ENCODE measurements at regions not wholly inside any gene's neighbourhood (a gene's known extent, or its start where the extent isn't known, plus 50 kb on each side); places are given as distances from the start of the nearest gene placed in this dataset.

GRCh38 chr6:115221198-115221597 is 839.5 kb downstream of the FRK start:
- no peak for DNase-seq
- Histone ChIP-seq H3K4me3 (no peak overlapping the region), H3K9me3 (peaks cover 0 to 9% (median 0%) of the 10 kb centered on the region in 3 donors), H3K27ac (no peak overlapping the region), H3K36me3 (no peaks in the 10 kb centered on the region), H3K27me3 (no peaks in the 10 kb centered on the region), H3K4me1 (no peaks in the 10 kb centered on the region)
- TF ChIP-seq CTCF (IDR thresholded peaks at IDR 0.05): no peak
- intact Hi-C loops (cut with DNase I; ENCODE audit: low total_unique reads): no loop called here

- H3K4me3 ChIP-seq: no peak overlapping the region
- no peak overlapping the region for H3K27ac ChIP-seq
- intact Hi-C loops (cut with DNase I; ENCODE audit: low total_unique reads): no loop called here
- TF ChIP-seq CTCF (IDR thresholded peaks at IDR 0.05): no peak
- H3K4me1 ChIP-seq: no peaks in the 10 kb centered on the region
- DNase-seq: no peak
- no peaks in the 10 kb centered on the region for H3K27me3 ChIP-seq
- no peaks in the 10 kb centered on the region for H3K36me3 ChIP-seq
- peaks cover 0 to 9% (median 0%) of the 10 kb centered on the region in 3 donors for H3K9me3 ChIP-seq
Observed at GRCh38 chr6:115220551-115221159, 840.0 kb downstream of the FRK start.

GRCh38 chr6:115219645-115220044 is 841.0 kb downstream of the FRK start:
- DNase-seq: no peak
- Histone ChIP-seq H3K9me3 (peaks cover 0 to 9% (median 0%) of the 10 kb centered on the region in 3 donors), H3K4me1 (no peaks in the 10 kb centered on the region), H3K27ac (no peak overlapping the region), H3K36me3 (no peaks in the 10 kb centered on the region), H3K27me3 (no peaks in the 10 kb centered on the region), H3K4me3 (no peak overlapping the region)
- TF ChIP-seq CTCF (IDR thresholded peaks at IDR 0.05): no peak
- intact Hi-C loops (cut with DNase I; ENCODE audit: low total_unique reads): no loop called here

GRCh38 chr6:115216835-115217234 is 843.9 kb downstream of the FRK start:
- no peak for DNase-seq
- intact Hi-C loops (cut with DNase I; ENCODE audit: low total_unique reads): no loop called here
- Histone ChIP-seq H3K27me3 (no peaks in the 10 kb centered on the region), H3K36me3 (no peaks in the 10 kb centered on the region), H3K9me3 (no peaks in the 10 kb centered on the region), H3K4me3 (no peak overlapping the region), H3K27ac (no peak overlapping the region), H3K4me1 (no peaks in the 10 kb centered on the region)
- no peak for TF ChIP-seq CTCF (IDR thresholded peaks at IDR 0.05)

GRCh38 chr6:115214283-115214682 is 846.4 kb downstream of the FRK start:
- intact Hi-C loops (cut with DNase I; ENCODE audit: low total_unique reads): no loop called here
- Histone ChIP-seq H3K36me3 (no peaks in the 10 kb centered on the region), H3K27me3 (no peaks in the 10 kb centered on the region), H3K4me3 (no peak overlapping the region), H3K4me1 (no peaks in the 10 kb centered on the region), H3K9me3 (no peaks in the 10 kb centered on the region), H3K27ac (no peak overlapping the region)
- DNase-seq: no peak
- TF ChIP-seq CTCF (IDR thresholded peaks at IDR 0.05): no peak

GRCh38 chr6:115203381-115203780 is 857.3 kb downstream of the FRK start:
- Histone ChIP-seq H3K27me3 (no peaks in the 10 kb centered on the region), H3K9me3 (no peaks in the 10 kb centered on the region), H3K4me1 (no peaks in the 10 kb centered on the region), H3K27ac (no peak overlapping the region), H3K36me3 (no peaks in the 10 kb centered on the region), H3K4me3 (no peak overlapping the region)
- TF ChIP-seq CTCF (IDR thresholded peaks at IDR 0.05): no peak
- DNase-seq: no peak
- intact Hi-C loops (cut with DNase I; ENCODE audit: low total_unique reads): no loop called here
